Neutrophil (primary cell): ENCODE measurements at regions not wholly inside any gene's neighbourhood (a gene's known extent, or its start where the extent isn't known, plus 50 kb on each side); places are given as distances from the start of the nearest gene placed in this dataset.

Experiments used
- H3K27ac ChIP-seq: fragments of 200-600 bp; sonication (generic); 2 replicates; pipeline ENCODE4 v1.5.1; 2016; ENCODE audit warnings: mild to moderate bottlenecking, moderate library complexity
- H3K27me3 ChIP-seq: fragments of 200-600 bp; sonication (generic); 2 replicates; pipeline ENCODE4 v1.6.0; 2016; ENCODE audit warnings: mild to moderate bottlenecking
- H3K36me3 ChIP-seq: fragments of 200-600 bp; sonication (generic); 2 replicates; pipeline ENCODE4 v1.5.1; 2017
- H3K4me1 ChIP-seq, 2 experiments: fragments of 200-600 bp in 1 of 2; sonication (generic) in 1 of 2; 1 replicate in 1 of 2; 2 replicates in 1 of 2; pipeline versions ENCODE4 v1.5.1 to v1.6.1; 2013 to 2016; ENCODE audit warnings: low read depth in 1 of 2, low read length in 1 of 2, mild to moderate bottlenecking in 1 of 2, moderate library complexity in 1 of 2; ENCODE audit not compliant: control insufficient read depth in 1 of 2, insufficient read depth in 1 of 2
- H3K4me3 ChIP-seq, 2 experiments: fragments of 200-600 bp in 1 of 2; sonication (generic) in 1 of 2; 1 replicate in 1 of 2; 2 replicates in 1 of 2; pipeline ENCODE4 v1.5.1; 2013 to 2016; ENCODE audit warnings: low read depth in 1 of 2, low read length in 1 of 2, mild to moderate bottlenecking in 1 of 2, moderate library complexity in 1 of 2
- H3K9me3 ChIP-seq: fragments of 200-600 bp; sonication (generic); 2 replicates; pipeline ENCODE4 v1.5.1; 2016
- CTCF ChIP-seq: fragments of 200-600 bp; sonication (generic); IDR thresholded peaks from 2 replicates; pipeline ENCODE4 v1.5.1; 2016; ENCODE audit warnings: antibody characterized with exemption

- TF ChIP-seq CTCF = no peak
- Histone ChIP-seq H3K4me1 (no peaks in the 10 kb centered on the region), H3K27ac (no peak overlapping the region), H3K36me3 (no peaks in the 10 kb centered on the region), H3K9me3 (no peaks in the 10 kb centered on the region), H3K27me3 (peaks cover 4% of the 10 kb centered on the region), H3K4me3 (no peak overlapping the region)
Measured at GRCh38 chr3:13262493-13263211, 157.5 kb downstream of the NUP210 start.

GRCh38 chr3:13261892-13262291 lies 158.2 kb downstream of the NUP210 start:
- no peaks in the 10 kb centered on the region for H3K4me1 ChIP-seq
- H3K27me3 ChIP-seq = peaks cover 4% of the 10 kb centered on the region
- no peaks in the 10 kb centered on the region for H3K9me3 ChIP-seq
- H3K36me3 ChIP-seq = no peaks in the 10 kb centered on the region
- TF ChIP-seq CTCF = no peak
- no peak overlapping the region for H3K27ac ChIP-seq
- H3K4me3 ChIP-seq = no peak overlapping the region

- Histone ChIP-seq H3K36me3 (no peaks in the 10 kb centered on the region), H3K4me1 (no peaks in the 10 kb centered on the region), H3K27me3 (peaks cover 4% of the 10 kb centered on the region), H3K27ac (no peak overlapping the region), H3K9me3 (no peaks in the 10 kb centered on the region), H3K4me3 (no peak overlapping the region)
- TF ChIP-seq CTCF = no peak
Measured at GRCh38 chr3:13261104-13261830, 158.9 kb downstream of the NUP210 start.

- TF ChIP-seq CTCF = no peak
- Histone ChIP-seq H3K4me1 (no peaks in the 10 kb centered on the region), H3K27me3 (peaks cover 4% of the 10 kb centered on the region), H3K27ac (no peak overlapping the region), H3K36me3 (no peaks in the 10 kb centered on the region), H3K9me3 (no peaks in the 10 kb centered on the region), H3K4me3 (no peak overlapping the region)
Measured at GRCh38 chr3:13260259-13261103, 159.6 kb downstream of the NUP210 start.

GRCh38 chr3:13259831-13260230 lies 160.3 kb downstream of the NUP210 start:
- Histone ChIP-seq H3K4me1 (no peaks in the 10 kb centered on the region), H3K4me3 (no peak overlapping the region), H3K9me3 (no peaks in the 10 kb centered on the region), H3K27me3 (peaks cover 4% of the 10 kb centered on the region), H3K27ac (no peak overlapping the region), H3K36me3 (no peaks in the 10 kb centered on the region)
- no peak for TF ChIP-seq CTCF
